GM21515 (cell line): ENCODE measurements at regions not wholly inside any gene's neighbourhood (a gene's known extent, or its start where the extent isn't known, plus 50 kb on each side); places are given as distances from the start of the nearest gene placed in this dataset.
"Not testable (repeated sequence)": the region's sequence is repeated elsewhere in the genome, so short reads cannot be mapped to it uniquely, and the experiment has no call there.

Source experiments
- ATAC-seq: cut with Tn5 transposase; IDR thresholded peaks from one replicate; pipeline ENCODE4 v1.9.1; 2021; ENCODE audit not compliant: unreplicated experiment

GRCh38 chr13:75180805-75181455, 301.0 kb downstream of the TBC1D4 start:
- ATAC-seq, result no peak

GRCh38 chr13:75178436-75178835, 303.5 kb downstream of the TBC1D4 start:
- ATAC-seq, result no peak

GRCh38 chr13:75175575-75175974, 306.4 kb downstream of the TBC1D4 start:
- no peak for ATAC-seq

GRCh38 chr13:75175097-75175496, 306.9 kb downstream of the TBC1D4 start:
- not testable (repeated sequence) for ATAC-seq

GRCh38 chr13:75174481-75174880, 307.5 kb downstream of the TBC1D4 start:
- ATAC-seq, result no peak

- no peak for ATAC-seq
These were observed 308.3 kb downstream of the TBC1D4 start for GRCh38 chr13:75173457-75174356.

- ATAC-seq, result no peak
These were observed 311.7 kb downstream of the TBC1D4 start for GRCh38 chr13:75170311-75170710.

- no peak for ATAC-seq
These were observed 316.3 kb downstream of the TBC1D4 start for GRCh38 chr13:75165543-75166230.

- no peak for ATAC-seq
These were observed 320.2 kb downstream of the TBC1D4 start for GRCh38 chr13:75161804-75162203.

- no peak for ATAC-seq
These were observed 321.0 kb downstream of the TBC1D4 start for GRCh38 chr13:75160984-75161383.

- no peak for ATAC-seq
These were observed 327.6 kb downstream of the TBC1D4 start for GRCh38 chr13:75154331-75154730.

- no peak for ATAC-seq
These were observed 328.1 kb downstream of the TBC1D4 start for GRCh38 chr13:75153834-75154233.

- no peak for ATAC-seq
These were observed 328.6 kb downstream of the TBC1D4 start for GRCh38 chr13:75153386-75153785.

- ATAC-seq, result no peak
These were observed 330.8 kb downstream of the TBC1D4 start for GRCh38 chr13:75151081-75151643.

GRCh38 chr13:75149776-75150175, 332.2 kb downstream of the TBC1D4 start:
- ATAC-seq, result no peak

- ATAC-seq, result no peak
These were observed 334.0 kb downstream of the TBC1D4 start for GRCh38 chr13:75147946-75148345.

- no peak for ATAC-seq
These were observed 335.5 kb downstream of the TBC1D4 start for GRCh38 chr13:75146436-75146835.

GRCh38 chr13:75145927-75146326, 336.0 kb downstream of the TBC1D4 start:
- ATAC-seq, result no peak

- no peak for ATAC-seq
These were observed 342.7 kb downstream of the TBC1D4 start for GRCh38 chr13:75139291-75139690.

GRCh38 chr13:75137911-75138571, 343.9 kb downstream of the TBC1D4 start:
- no peak for ATAC-seq

- no peak for ATAC-seq
These were observed 345.8 kb downstream of the TBC1D4 start for GRCh38 chr13:75136151-75136550.
